SK-N-SH (cell line): ENCODE measurements at regions not wholly inside any gene's neighbourhood (a gene's known extent, or its start where the extent isn't known, plus 50 kb on each side); places are given as distances from the start of the nearest gene placed in this dataset.

Source experiments
- CTCF ChIA-PET: fragments of 300-600, 350-600 bp; formaldehyde crosslinking; extraction: SDS; loops from one replicate; lab custom pipeline; 2021; lab: Yijun Ruan, JAX
- POLR2A ChIA-PET: fragments of 350-600 bp; sonication (Branson Sonifier 250); formaldehyde crosslinking; extraction: SDS; loops from one replicate; lab custom pipeline; 2020; ENCODE audit warnings: antibody characterized with exemption, inconsistent platforms; lab: Yijun Ruan, JAX
- DNase-seq: peaks from one replicate; pipeline ENCODE4 v3.0.0; 2012
- H2AFZ ChIP-seq: fragments of 200-600 bp; sonication (generic); 2 replicates; pipeline ENCODE4 v1.8.1; 2016; ENCODE audit warnings: antibody characterized with exemption, mild to moderate bottlenecking, low read depth
- H3F3A ChIP-seq: fragments of 200-600 bp; sonication (generic); replicated peaks from 2 replicates; pipeline ENCODE3; 2016; ENCODE audit warnings: antibody characterized with exemption, mild to moderate bottlenecking; ENCODE audit not compliant: insufficient read depth
- H3K27ac ChIP-seq, 2 experiments: fragments of 200-500 bp in 1 of 2; fragments of 200-600 bp in 1 of 2; sonication (Bioruptor generic) in 1 of 2; sonication (generic), shearing (Covaris generic) in 1 of 2; 2 replicates each; pipeline versions ENCODE4 v1.5.1 to v1.6.1; 2014 to 2016; ENCODE audit warnings: low read depth in 2 of 2, inconsistent platforms in 1 of 2, low read length in 1 of 2, mild to moderate bottlenecking in 1 of 2, mixed read lengths in 1 of 2
- H3K27me3 ChIP-seq: fragments of 200-600 bp; sonication (generic), shearing (Covaris generic); 2 replicates; pipeline ENCODE4 v1.6.1; 2016; ENCODE audit warnings: mixed run types; ENCODE audit not compliant: insufficient read depth
- H3K36me3 ChIP-seq, 2 experiments: fragments of 200-500 bp in 1 of 2; fragments of 200-600 bp in 1 of 2; sonication (Bioruptor generic) in 1 of 2; sonication (generic) in 1 of 2; replicated peaks in 1 of 2; 2 replicates each; pipeline versions ENCODE3 to v1.5.1; 2014 to 2016; ENCODE audit warnings: low read length in 1 of 2, mild to moderate bottlenecking in 1 of 2; ENCODE audit not compliant: insufficient read depth in 2 of 2, control insufficient read depth in 1 of 2
- H3K4me1 ChIP-seq, 2 experiments: fragments of 200-500 bp in 1 of 2; fragments of 200-600 bp in 1 of 2; sonication (Bioruptor generic) in 1 of 2; sonication (generic), shearing (Covaris generic) in 1 of 2; 2 replicates each; pipeline versions ENCODE4 v1.5.1 to v1.6.1; 2014 to 2016; ENCODE audit warnings: low read depth in 1 of 2, low read length in 1 of 2, mixed run types in 1 of 2; ENCODE audit not compliant: insufficient read depth in 2 of 2, control insufficient read depth in 1 of 2
- H3K4me2 ChIP-seq: fragments of 200-600 bp; sonication (generic), shearing (Covaris generic); 2 replicates; pipeline ENCODE4 v1.6.1; 2017; ENCODE audit warnings: mixed run types
- H3K4me3 ChIP-seq, 2 experiments: fragments of 200-500 bp in 1 of 2; fragments of 200-600 bp in 1 of 2; sonication (Bioruptor generic) in 1 of 2; sonication (generic), shearing (Covaris generic) in 1 of 2; 2 replicates each; pipeline versions ENCODE4 v1.5.1 to v1.8.1; 2014 to 2016; ENCODE audit warnings: low read depth in 2 of 2, inconsistent platforms in 1 of 2, low read length in 1 of 2, mild to moderate bottlenecking in 1 of 2, mixed read lengths in 1 of 2, moderate library complexity in 1 of 2
- H3K79me2 ChIP-seq: fragments of 200-600 bp; sonication (generic); 2 replicates; pipeline ENCODE4 v1.8.1; 2017; ENCODE audit warnings: mild to moderate bottlenecking; ENCODE audit not compliant: insufficient read depth
- H3K9ac ChIP-seq: fragments of 200-600 bp; sonication (generic); 2 replicates; pipeline ENCODE4 v1.6.1; 2017; ENCODE audit warnings: mixed run types
- H3K9me2 ChIP-seq: fragments of 200-600 bp; sonication (generic); 2 replicates; pipeline ENCODE4 v1.6.1; 2017; ENCODE audit warnings: mixed run types
- H3K9me3 ChIP-seq: fragments of 200-600 bp; sonication (generic); 2 replicates; pipeline ENCODE4 v1.6.1; 2017; ENCODE audit warnings: mixed run types, mild to moderate bottlenecking, moderate library complexity
- H4K20me1 ChIP-seq: fragments of 200-600 bp; sonication (generic); 2 replicates; pipeline ENCODE4 v1.6.1; 2017; ENCODE audit warnings: mild to moderate bottlenecking, mixed run types; ENCODE audit not compliant: insufficient read depth
- CHD2 ChIP-seq: fragments of 150-350 bp; IDR thresholded peaks from 2 replicates; pipeline ENCODE4 v1.6.1; 2018; ENCODE audit warnings: low read length; ENCODE audit not compliant: partially characterized antibody
- ELF1 ChIP-seq: IDR thresholded peaks from 2 replicates; pipeline ENCODE4 v1.4.0; 2012
- EP300 ChIP-seq, 2 experiments: IDR thresholded peaks; 2 replicates each; pipeline versions ENCODE4 v1.4.0 to v1.6.1; 2012; ENCODE audit warnings: borderline replicate concordance in 1 of 2, low read depth in 1 of 2, low read length in 1 of 2
- GABPA ChIP-seq: IDR thresholded peaks from 2 replicates; pipeline ENCODE4 v1.4.0; 2012; ENCODE audit warnings: low read depth, mild to moderate bottlenecking
- GATA2 ChIP-seq: sonication (generic); formaldehyde crosslinking; IDR thresholded peaks from 2 replicates; pipeline ENCODE4 v1.5.0; 2020; ENCODE audit warnings: mild to moderate bottlenecking, missing genetic modification reagents
- JUND ChIP-seq: IDR thresholded peaks from 2 replicates; pipeline ENCODE4 v1.4.0; 2012
- MEF2A ChIP-seq: IDR thresholded peaks from 2 replicates; pipeline ENCODE4 v1.4.0; 2012; ENCODE audit warnings: low read depth, borderline replicate concordance
- NFIC ChIP-seq: IDR thresholded peaks from 2 replicates; pipeline ENCODE4 v1.4.0; 2012; ENCODE audit warnings: borderline replicate concordance
- NRF1 ChIP-seq: IDR thresholded peaks from 2 replicates; pipeline ENCODE4 v1.6.1; 2012; ENCODE audit warnings: low read depth, mild to moderate bottlenecking, low read length
- POLR2AphosphoS5 ChIP-seq: IDR thresholded peaks from 2 replicates; pipeline ENCODE4 v1.6.1; 2012; ENCODE audit warnings: low read depth, low read length
- RAD21 ChIP-seq: IDR thresholded peaks from 2 replicates; pipeline ENCODE4 v1.6.1; 2012; ENCODE audit warnings: mild to moderate bottlenecking, low read length
- RXRA ChIP-seq: IDR thresholded peaks from 2 replicates; pipeline ENCODE4 v1.4.0; 2012; ENCODE audit warnings: low read depth, mild to moderate bottlenecking, borderline replicate concordance
- SIN3A ChIP-seq: IDR thresholded peaks from 2 replicates; pipeline ENCODE4 v1.6.1; 2012; ENCODE audit warnings: low read depth, mild to moderate bottlenecking, low read length, moderate library complexity, borderline replicate concordance
- TCF12 ChIP-seq: IDR thresholded peaks from 2 replicates; pipeline ENCODE4 v1.4.0; 2012
- WGBS: methylation state at CpG from one replicate; pipeline ENCODE4 v1.1.6; 2017; ENCODE audit warnings: low lambda C conversion rate; 5-methylcytosine and 5-hydroxymethylcytosine counted together
- TF ChIP-seq, protein P1 (sequence below): IDR thresholded peaks from 2 replicates; pipeline ENCODE4 v1.6.1; 2012; ENCODE audit warnings: mild to moderate bottlenecking, low read depth, low read length, moderate library complexity
- TF ChIP-seq, protein P2 (sequence below): fragments of 150-350 bp; IDR thresholded peaks from 2 replicates; pipeline ENCODE4 v1.6.1; 2016; ENCODE audit warnings: mild to moderate bottlenecking, low read depth, low read length
- TF ChIP-seq, protein P3 (sequence below): IDR thresholded peaks from 2 replicates; pipeline ENCODE4; 2012
- TF ChIP-seq, protein P4 (sequence below): IDR thresholded peaks from 2 replicates; pipeline ENCODE4 v1.4.0; 2012; ENCODE audit warnings: low read depth
- TF ChIP-seq, protein P5 (sequence below): fragments of 150-350 bp; IDR thresholded peaks from 2 replicates; pipeline ENCODE4 v1.6.1; 2017; ENCODE audit warnings: antibody characterized with exemption, low read length, low read depth, borderline replicate concordance
- TF ChIP-seq, protein P6 (sequence below): fragments of 200-600 bp; sonication (generic); IDR thresholded peaks from 2 replicates; pipeline ENCODE4 v1.6.1; 2017; ENCODE audit warnings: antibody characterized with exemption, mild to moderate bottlenecking, moderate library complexity

DNA sequence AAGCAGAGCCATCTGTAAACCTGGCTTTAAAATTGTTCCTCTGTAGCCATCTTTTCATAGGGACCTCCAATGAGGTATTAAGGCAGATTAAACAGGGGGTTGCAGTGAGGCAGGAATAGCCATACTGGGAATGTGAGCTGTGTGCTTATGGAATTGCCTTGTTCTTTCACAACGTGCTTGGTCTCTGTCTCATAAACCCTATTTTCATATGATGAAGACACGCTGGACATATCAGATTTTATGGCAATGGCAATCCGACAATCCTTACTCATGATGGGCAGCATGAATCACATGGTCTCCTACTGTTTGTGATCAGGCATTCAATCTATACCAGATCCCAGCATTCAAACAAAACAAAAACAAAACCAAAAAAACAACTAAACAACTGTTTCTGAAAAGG is 418.9 kb upstream of the NRP1 start:
- no peaks in the 10 kb centered on the region for H4K20me1 ChIP-seq
- no peak for TF ChIP-seq MEF2A
- TF ChIP-seq TCF12, result no peak
- no peak for TF ChIP-seq POLR2AphosphoS5
- TF ChIP-seq, protein P1, sequence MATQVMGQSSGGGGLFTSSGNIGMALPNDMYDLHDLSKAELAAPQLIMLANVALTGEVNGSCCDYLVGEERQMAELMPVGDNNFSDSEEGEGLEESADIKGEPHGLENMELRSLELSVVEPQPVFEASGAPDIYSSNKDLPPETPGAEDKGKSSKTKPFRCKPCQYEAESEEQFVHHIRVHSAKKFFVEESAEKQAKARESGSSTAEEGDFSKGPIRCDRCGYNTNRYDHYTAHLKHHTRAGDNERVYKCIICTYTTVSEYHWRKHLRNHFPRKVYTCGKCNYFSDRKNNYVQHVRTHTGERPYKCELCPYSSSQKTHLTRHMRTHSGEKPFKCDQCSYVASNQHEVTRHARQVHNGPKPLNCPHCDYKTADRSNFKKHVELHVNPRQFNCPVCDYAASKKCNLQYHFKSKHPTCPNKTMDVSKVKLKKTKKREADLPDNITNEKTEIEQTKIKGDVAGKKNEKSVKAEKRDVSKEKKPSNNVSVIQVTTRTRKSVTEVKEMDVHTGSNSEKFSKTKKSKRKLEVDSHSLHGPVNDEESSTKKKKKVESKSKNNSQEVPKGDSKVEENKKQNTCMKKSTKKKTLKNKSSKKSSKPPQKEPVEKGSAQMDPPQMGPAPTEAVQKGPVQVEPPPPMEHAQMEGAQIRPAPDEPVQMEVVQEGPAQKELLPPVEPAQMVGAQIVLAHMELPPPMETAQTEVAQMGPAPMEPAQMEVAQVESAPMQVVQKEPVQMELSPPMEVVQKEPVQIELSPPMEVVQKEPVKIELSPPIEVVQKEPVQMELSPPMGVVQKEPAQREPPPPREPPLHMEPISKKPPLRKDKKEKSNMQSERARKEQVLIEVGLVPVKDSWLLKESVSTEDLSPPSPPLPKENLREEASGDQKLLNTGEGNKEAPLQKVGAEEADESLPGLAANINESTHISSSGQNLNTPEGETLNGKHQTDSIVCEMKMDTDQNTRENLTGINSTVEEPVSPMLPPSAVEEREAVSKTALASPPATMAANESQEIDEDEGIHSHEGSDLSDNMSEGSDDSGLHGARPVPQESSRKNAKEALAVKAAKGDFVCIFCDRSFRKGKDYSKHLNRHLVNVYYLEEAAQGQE, result no peak
- TF ChIP-seq NRF1, result no peak
- no peak for TF ChIP-seq RXRA
- TF ChIP-seq CHD2, result no peak
- no peak for TF ChIP-seq EP300 (IDR thresholded peaks at IDR 0.05; ENCODE audit: borderline replicate concordance in 1 of 2, low read depth in 1 of 2, low read length in 1 of 2)
- TF ChIP-seq RAD21, result no peak
- no peak for TF ChIP-seq GABPA
- no peak for TF ChIP-seq ELF1
- TF ChIP-seq, protein P2, sequence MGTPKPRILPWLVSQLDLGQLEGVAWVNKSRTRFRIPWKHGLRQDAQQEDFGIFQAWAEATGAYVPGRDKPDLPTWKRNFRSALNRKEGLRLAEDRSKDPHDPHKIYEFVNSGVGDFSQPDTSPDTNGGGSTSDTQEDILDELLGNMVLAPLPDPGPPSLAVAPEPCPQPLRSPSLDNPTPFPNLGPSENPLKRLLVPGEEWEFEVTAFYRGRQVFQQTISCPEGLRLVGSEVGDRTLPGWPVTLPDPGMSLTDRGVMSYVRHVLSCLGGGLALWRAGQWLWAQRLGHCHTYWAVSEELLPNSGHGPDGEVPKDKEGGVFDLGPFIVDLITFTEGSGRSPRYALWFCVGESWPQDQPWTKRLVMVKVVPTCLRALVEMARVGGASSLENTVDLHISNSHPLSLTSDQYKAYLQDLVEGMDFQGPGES, result no peak
- TF ChIP-seq SIN3A, result no peak
- TF ChIP-seq, protein P3, sequence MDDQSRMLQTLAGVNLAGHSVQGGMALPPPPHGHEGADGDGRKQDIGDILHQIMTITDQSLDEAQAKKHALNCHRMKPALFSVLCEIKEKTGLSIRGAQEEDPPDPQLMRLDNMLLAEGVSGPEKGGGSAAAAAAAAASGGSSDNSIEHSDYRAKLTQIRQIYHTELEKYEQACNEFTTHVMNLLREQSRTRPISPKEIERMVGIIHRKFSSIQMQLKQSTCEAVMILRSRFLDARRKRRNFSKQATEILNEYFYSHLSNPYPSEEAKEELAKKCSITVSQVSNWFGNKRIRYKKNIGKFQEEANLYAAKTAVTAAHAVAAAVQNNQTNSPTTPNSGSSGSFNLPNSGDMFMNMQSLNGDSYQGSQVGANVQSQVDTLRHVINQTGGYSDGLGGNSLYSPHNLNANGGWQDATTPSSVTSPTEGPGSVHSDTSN, result no peak
- TF ChIP-seq, protein P4, sequence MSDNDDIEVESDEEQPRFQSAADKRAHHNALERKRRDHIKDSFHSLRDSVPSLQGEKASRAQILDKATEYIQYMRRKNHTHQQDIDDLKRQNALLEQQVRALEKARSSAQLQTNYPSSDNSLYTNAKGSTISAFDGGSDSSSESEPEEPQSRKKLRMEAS, result no peak
- TF ChIP-seq GATA2 (CRISPR knock-in tag), result no peak
- TF ChIP-seq NFIC, result no peak
- no peak for TF ChIP-seq JUND
- TF ChIP-seq, protein P5, sequence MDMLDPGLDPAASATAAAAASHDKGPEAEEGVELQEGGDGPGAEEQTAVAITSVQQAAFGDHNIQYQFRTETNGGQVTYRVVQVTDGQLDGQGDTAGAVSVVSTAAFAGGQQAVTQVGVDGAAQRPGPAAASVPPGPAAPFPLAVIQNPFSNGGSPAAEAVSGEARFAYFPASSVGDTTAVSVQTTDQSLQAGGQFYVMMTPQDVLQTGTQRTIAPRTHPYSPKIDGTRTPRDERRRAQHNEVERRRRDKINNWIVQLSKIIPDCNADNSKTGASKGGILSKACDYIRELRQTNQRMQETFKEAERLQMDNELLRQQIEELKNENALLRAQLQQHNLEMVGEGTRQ, result no peak
- TF ChIP-seq, protein P6, sequence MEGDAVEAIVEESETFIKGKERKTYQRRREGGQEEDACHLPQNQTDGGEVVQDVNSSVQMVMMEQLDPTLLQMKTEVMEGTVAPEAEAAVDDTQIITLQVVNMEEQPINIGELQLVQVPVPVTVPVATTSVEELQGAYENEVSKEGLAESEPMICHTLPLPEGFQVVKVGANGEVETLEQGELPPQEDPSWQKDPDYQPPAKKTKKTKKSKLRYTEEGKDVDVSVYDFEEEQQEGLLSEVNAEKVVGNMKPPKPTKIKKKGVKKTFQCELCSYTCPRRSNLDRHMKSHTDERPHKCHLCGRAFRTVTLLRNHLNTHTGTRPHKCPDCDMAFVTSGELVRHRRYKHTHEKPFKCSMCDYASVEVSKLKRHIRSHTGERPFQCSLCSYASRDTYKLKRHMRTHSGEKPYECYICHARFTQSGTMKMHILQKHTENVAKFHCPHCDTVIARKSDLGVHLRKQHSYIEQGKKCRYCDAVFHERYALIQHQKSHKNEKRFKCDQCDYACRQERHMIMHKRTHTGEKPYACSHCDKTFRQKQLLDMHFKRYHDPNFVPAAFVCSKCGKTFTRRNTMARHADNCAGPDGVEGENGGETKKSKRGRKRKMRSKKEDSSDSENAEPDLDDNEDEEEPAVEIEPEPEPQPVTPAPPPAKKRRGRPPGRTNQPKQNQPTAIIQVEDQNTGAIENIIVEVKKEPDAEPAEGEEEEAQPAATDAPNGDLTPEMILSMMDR, result no peak
- WGBS, result 82% methylated on average over 3 of the region's 3 CpGs

More for the DNA sequence above, 418.9 kb upstream of the NRP1 start:
- no peaks in the 10 kb centered on the region for H3K79me2 ChIP-seq
- no peak overlapping the region for H3K9ac ChIP-seq
- H3K4me1 ChIP-seq, result peaks cover 0 to 10% of the 10 kb centered on the region in 2 experiments; a peak in 2 of 4 replicates
- POLR2A ChIA-PET, result no interaction called here
- H3K27ac ChIP-seq, result no peak overlapping the region
- no peaks in the 10 kb centered on the region for H3K36me3 ChIP-seq
- no peak overlapping the region for H3K4me3 ChIP-seq
- H3K27me3 ChIP-seq, result no peaks in the 10 kb centered on the region
- no peak overlapping the region for H3K4me2 ChIP-seq
- H3F3A ChIP-seq, result no peaks in the 10 kb centered on the region
- no peak overlapping the region for H2AFZ ChIP-seq
- CTCF ChIA-PET, result no interaction called here
- no peaks in the 10 kb centered on the region for H3K9me3 ChIP-seq
- no peak for DNase-seq
- H3K9me2 ChIP-seq, result no peaks in the 10 kb centered on the region
